Natural killer cell (primary cell): ENCODE measurements at regions not wholly inside any gene's neighbourhood (a gene's known extent, or its start where the extent isn't known, plus 50 kb on each side); places are given as distances from the start of the nearest gene placed in this dataset.

Experiments used
- ATAC-seq, 3 donors: fragments of 150-1000 bp in 2 of 3; fragments of 200-7000 bp in 1 of 3; cut with Tn5 transposase; 1 replicate in 1 of 3; 2 replicates in 2 of 3; pipeline ENCODE4 v1.10.0; 2021; ENCODE audit warnings: mild to moderate bottlenecking in 2 of 3, moderate library complexity in 2 of 3
- DNase-seq, 2 donors: peaks; one replicate each; pipeline versions ENCODE4 v3.0.0 to v3.0.0-alpha.2; 2013 to 2021; ENCODE audit warnings: mixed read lengths in 1 of 2
- H3K27ac ChIP-seq: one replicate; pipeline ENCODE4 v1.5.1; 2013; ENCODE audit warnings: mild to moderate bottlenecking, low read length
- H3K27me3 ChIP-seq: one replicate; pipeline ENCODE4 v1.6.1; 2013; ENCODE audit warnings: low read length; ENCODE audit not compliant: control insufficient read depth, insufficient read depth
- H3K36me3 ChIP-seq: one replicate; pipeline ENCODE4 v1.6.1; 2013; ENCODE audit warnings: low read length; ENCODE audit not compliant: control insufficient read depth, insufficient read depth
- H3K4me1 ChIP-seq: one replicate; pipeline ENCODE4 v1.6.1; 2013; ENCODE audit warnings: low read length; ENCODE audit not compliant: control insufficient read depth, insufficient read depth
- H3K4me3 ChIP-seq: one replicate; pipeline ENCODE4 v1.5.1; 2013; ENCODE audit warnings: low read length
- H3K9me3 ChIP-seq: one replicate; pipeline ENCODE4 v1.6.1; 2013; ENCODE audit warnings: low read length; ENCODE audit not compliant: control insufficient read depth, insufficient read depth
- H3K27ac Mint-ChIP-seq, 2 donors: one replicate each; pipeline ENCODE4 v1.8.0; 2022; ENCODE audit warnings: mild to moderate bottlenecking in 2 of 2, mixed read lengths in 2 of 2, moderate library complexity in 1 of 2
- H3K27me3 Mint-ChIP-seq, 2 donors: one replicate each; pipeline ENCODE4 v1.8.0; 2022; ENCODE audit warnings: low read depth in 2 of 2, mixed read lengths in 2 of 2
- H3K36me3 Mint-ChIP-seq: one replicate; pipeline ENCODE4 v1.8.0; 2022; ENCODE audit warnings: mixed read lengths
- H3K4me1 Mint-ChIP-seq, 2 donors: one replicate each; pipeline ENCODE4 v1.8.0; 2022; ENCODE audit warnings: mixed read lengths in 2 of 2
- H3K4me3 Mint-ChIP-seq: one replicate; pipeline ENCODE4 v1.8.0; 2022; ENCODE audit warnings: mild to moderate bottlenecking, moderate library complexity, mixed read lengths
- H3K9me3 Mint-ChIP-seq, 2 donors: one replicate each; pipeline ENCODE4 v1.8.0; 2022; ENCODE audit warnings: mixed read lengths in 2 of 2
- WGBS: methylation state at CpG from one replicate; pipeline ENCODE4 v1.1.7; 2013; ENCODE audit warnings: missing lambda C conversion rate; ENCODE audit not compliant: insufficient coverage; 5-methylcytosine and 5-hydroxymethylcytosine counted together
- intact Hi-C: fragments of 100-400 bp; cut with micrococcal nuclease; formaldehyde crosslinking; loops from one replicate; pipeline ENCODE4 v1.14.2; 2022
- TF ChIP-seq, protein P1 (sequence below): fragments of 200-600 bp; IDR thresholded peaks from one replicate; pipeline ENCODE4 v1.8.0; 2022; ENCODE audit warnings: antibody characterized with exemption

DNA sequence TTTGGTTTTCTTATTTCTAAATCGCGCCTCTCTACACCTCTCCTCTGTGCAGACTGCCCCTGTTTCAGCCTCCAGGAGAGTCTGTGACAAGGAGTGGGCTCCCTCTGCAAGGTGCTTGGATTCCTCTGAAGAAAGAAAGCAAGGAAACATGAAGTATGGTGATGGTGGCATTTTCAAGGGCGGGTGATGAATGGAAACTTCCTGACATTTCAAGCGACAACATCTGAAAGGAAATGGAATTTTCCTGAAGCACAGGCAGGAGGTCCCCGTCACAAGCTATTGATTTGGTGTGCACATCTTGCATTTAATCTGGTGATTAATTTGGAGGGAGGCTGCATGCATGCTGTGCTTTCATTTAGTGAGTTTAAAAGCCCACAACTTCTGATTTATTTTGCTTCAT, 164.6 kb upstream of the FGGY start:
- TF ChIP-seq, protein P1, sequence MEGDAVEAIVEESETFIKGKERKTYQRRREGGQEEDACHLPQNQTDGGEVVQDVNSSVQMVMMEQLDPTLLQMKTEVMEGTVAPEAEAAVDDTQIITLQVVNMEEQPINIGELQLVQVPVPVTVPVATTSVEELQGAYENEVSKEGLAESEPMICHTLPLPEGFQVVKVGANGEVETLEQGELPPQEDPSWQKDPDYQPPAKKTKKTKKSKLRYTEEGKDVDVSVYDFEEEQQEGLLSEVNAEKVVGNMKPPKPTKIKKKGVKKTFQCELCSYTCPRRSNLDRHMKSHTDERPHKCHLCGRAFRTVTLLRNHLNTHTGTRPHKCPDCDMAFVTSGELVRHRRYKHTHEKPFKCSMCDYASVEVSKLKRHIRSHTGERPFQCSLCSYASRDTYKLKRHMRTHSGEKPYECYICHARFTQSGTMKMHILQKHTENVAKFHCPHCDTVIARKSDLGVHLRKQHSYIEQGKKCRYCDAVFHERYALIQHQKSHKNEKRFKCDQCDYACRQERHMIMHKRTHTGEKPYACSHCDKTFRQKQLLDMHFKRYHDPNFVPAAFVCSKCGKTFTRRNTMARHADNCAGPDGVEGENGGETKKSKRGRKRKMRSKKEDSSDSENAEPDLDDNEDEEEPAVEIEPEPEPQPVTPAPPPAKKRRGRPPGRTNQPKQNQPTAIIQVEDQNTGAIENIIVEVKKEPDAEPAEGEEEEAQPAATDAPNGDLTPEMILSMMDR, result no peak
- peaks cover 6% of the 10 kb centered on the region for H3K27me3 ChIP-seq
- intact Hi-C loops, result no loop called here
- peaks cover 14 to 32% of the 10 kb centered on the region in 2 donors for H3K27me3 Mint-ChIP-seq
- WGBS, result 72% methylated on average over 5 of the region's 5 CpGs
- no peak overlapping the region for H3K4me3 ChIP-seq
- ATAC-seq (no peak), DNase-seq (no peak)
- H3K9me3 ChIP-seq, result no peaks in the 10 kb centered on the region
- H3K4me3 Mint-ChIP-seq, result no peak overlapping the region
- H3K27ac Mint-ChIP-seq, result no peak overlapping the region
- no peak overlapping the region for H3K27ac ChIP-seq
- no peaks in the 10 kb centered on the region for H3K36me3 Mint-ChIP-seq
- H3K36me3 ChIP-seq, result no peaks in the 10 kb centered on the region
- H3K4me1 ChIP-seq, result no peaks in the 10 kb centered on the region
- peaks cover 0 to 3% of the 10 kb centered on the region in 2 donors for H3K4me1 Mint-ChIP-seq
- no peaks in the 10 kb centered on the region for H3K9me3 Mint-ChIP-seq

DNA sequence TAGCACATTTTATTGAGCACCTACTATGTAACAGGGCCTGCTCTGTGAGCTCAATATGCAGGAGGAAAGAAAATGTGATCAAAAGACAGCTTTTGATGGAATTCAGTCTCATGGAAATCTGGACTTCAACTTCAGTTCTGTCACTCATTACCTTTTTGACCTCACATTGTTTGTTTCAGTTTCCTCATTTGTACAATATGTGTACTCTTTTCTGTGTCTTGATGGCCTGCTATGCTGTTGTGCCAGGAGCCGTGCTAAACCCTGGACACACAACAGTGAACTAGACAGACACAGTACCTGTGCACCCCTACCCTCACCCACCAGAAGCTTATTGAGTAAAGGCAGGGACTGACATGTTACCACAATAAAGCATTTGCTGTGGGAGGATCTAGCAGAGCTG, 162.9 kb upstream of the FGGY start:
- H3K27me3 ChIP-seq, result peaks cover 2% of the 10 kb centered on the region
- intact Hi-C loops, result no loop called here
- no peaks in the 10 kb centered on the region for H3K9me3 ChIP-seq
- no peak overlapping the region for H3K27ac ChIP-seq
- 83% methylated on average over 1 of the region's 1 CpG for WGBS
- H3K27ac Mint-ChIP-seq, result no peak overlapping the region
- peaks cover 0 to 5% of the 10 kb centered on the region in 2 donors for H3K4me1 Mint-ChIP-seq
- H3K4me1 ChIP-seq, result no peaks in the 10 kb centered on the region
- H3K36me3 ChIP-seq, result no peaks in the 10 kb centered on the region
- no peak overlapping the region for H3K4me3 ChIP-seq
- H3K27me3 Mint-ChIP-seq, result peaks cover 10 to 34% of the 10 kb centered on the region in 2 donors
- DNase-seq (no peak), ATAC-seq (no peak)
- TF ChIP-seq, protein P1, result no peak
- no peak overlapping the region for H3K4me3 Mint-ChIP-seq
- H3K36me3 Mint-ChIP-seq, result no peaks in the 10 kb centered on the region
- no peaks in the 10 kb centered on the region for H3K9me3 Mint-ChIP-seq

DNA sequence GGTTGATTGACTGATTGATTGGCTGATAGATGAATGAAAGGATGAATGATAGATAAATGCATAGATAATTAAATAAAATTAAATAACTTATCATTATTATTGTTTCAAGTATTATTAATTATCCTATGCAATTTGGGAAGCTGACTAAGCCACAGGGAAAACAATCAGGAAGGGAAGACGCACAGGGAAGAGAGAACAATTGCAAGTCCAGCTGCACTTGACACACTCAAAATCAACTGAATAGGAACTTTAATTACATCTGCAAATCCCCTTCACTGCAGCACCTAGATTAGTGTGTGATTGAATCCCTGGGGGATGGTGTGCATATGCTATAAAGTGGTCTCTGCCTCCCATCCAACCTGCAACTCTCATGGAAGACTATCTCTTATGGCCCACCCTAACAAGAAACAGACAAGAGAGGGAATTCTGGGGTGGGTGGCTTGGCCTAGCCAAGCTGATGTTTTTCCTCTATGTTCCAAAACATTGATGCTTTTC, 161.1 kb upstream of the FGGY start:
- Mint-ChIP-seq H3K27me3 (peaks cover 7 to 30% of the 10 kb centered on the region in 2 donors), H3K27ac (no peak overlapping the region), H3K4me1 (peaks cover 0 to 5% of the 10 kb centered on the region in 2 donors), H3K4me3 (no peak overlapping the region), H3K36me3 (no peaks in the 10 kb centered on the region), H3K9me3 (no peaks in the 10 kb centered on the region)
- Histone ChIP-seq H3K4me1 (no peaks in the 10 kb centered on the region), H3K36me3 (no peaks in the 10 kb centered on the region), H3K9me3 (no peaks in the 10 kb centered on the region), H3K27ac (no peak overlapping the region), H3K27me3 (peaks cover 2% of the 10 kb centered on the region), H3K4me3 (no peak overlapping the region)
- no peak for ATAC-seq
- no peak for DNase-seq
- 100% methylated on average over 1 of the region's 1 CpG for WGBS
- intact Hi-C loops, result no loop called here
- TF ChIP-seq, protein P1, result no peak

DNA sequence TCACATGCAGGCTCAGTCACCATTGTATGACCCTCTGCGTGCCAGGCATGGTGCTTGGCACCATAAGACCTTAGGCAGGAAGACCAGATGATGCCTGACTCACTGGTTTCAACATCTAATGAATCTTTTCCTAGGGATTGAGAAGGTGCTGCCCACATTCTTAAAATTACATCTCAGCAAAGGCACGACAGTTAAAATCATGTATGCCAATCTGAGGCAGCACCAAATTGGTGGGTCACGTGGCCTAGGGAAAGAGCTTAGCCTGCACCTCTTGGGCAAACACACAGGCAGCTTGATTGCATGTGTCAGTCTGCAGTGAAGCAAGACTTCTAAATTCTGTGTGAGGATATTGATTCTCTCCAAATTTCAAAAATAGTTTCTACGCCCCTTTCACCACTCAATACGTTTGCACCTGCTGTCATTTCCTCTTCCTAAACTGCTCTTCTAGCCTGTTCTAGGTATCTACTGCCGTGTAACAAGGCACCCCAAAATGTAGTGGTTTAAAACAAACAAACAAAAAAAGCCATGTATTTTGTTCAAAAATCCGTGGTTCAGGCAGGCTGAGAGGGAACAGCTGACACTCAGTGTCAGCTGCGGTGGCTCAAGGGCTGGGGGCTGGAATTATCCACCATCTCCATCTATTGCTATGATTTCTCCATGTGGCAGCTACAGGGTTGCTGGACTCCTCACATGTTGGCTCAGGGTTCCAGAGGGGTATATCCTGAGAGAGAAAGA, 160.2 kb upstream of the FGGY start:
- Mint-ChIP-seq H3K27ac (no peak overlapping the region), H3K4me1 (peaks cover 0 to 5% of the 10 kb centered on the region in 2 donors), H3K36me3 (no peaks in the 10 kb centered on the region), H3K9me3 (no peaks in the 10 kb centered on the region), H3K4me3 (no peak overlapping the region), H3K27me3 (peaks cover 7 to 26% of the 10 kb centered on the region in 2 donors)
- Histone ChIP-seq H3K27me3 (peaks cover 2% of the 10 kb centered on the region), H3K27ac (no peak overlapping the region), H3K4me3 (no peak overlapping the region), H3K36me3 (no peaks in the 10 kb centered on the region), H3K4me1 (no peaks in the 10 kb centered on the region), H3K9me3 (no peaks in the 10 kb centered on the region)
- intact Hi-C loops, result no loop called here
- DNase-seq (no peak), ATAC-seq (no peak)
- TF ChIP-seq, protein P1, result no peak
- WGBS, result 77% methylated on average over 8 of the region's 8 CpGs
